Vagina (tissue), 2 donors: ENCODE measurements at regions not wholly inside any gene's neighbourhood (a gene's known extent, or its start where the extent isn't known, plus 50 kb on each side); places are given as distances from the start of the nearest gene placed in this dataset.

Source experiments
- CTCF ChIP-seq, 3 experiments: fragments of 450-650 bp in 2 of 3; fragments of 200-600 bp in 1 of 3; sonication (generic) in 1 of 3; IDR thresholded peaks; one replicate each; pipeline ENCODE4 v1.5.1; 2017 to 2019; ENCODE audit warnings: antibody characterized with exemption in 3 of 3, mild to moderate bottlenecking in 2 of 3, moderate library complexity in 2 of 3
- POLR2A ChIP-seq, 2 donors: fragments of 450-650 bp; IDR thresholded peaks; one replicate each; pipeline ENCODE4 v1.6.1; 2017; ENCODE audit warnings: antibody characterized with exemption in 2 of 2, mild to moderate bottlenecking in 2 of 2, moderate library complexity in 2 of 2
- POLR2AphosphoS5 ChIP-seq, 2 donors: sonication (generic); formaldehyde crosslinking; IDR thresholded peaks; one replicate each; pipeline ENCODE4 v1.9.0; 2017; ENCODE audit warnings: antibody characterized with exemption in 2 of 2, mild to moderate bottlenecking in 2 of 2, low read depth in 1 of 2; ENCODE audit not compliant: insufficient read depth in 1 of 2

GRCh38 chr4:31141095-31141831 is 421.1 kb downstream of the PCDH7 start:
- TF ChIP-seq CTCF (IDR thresholded peaks at IDR 0.05) (no peak), POLR2A (IDR thresholded peaks at IDR 0.05) (no peak), POLR2AphosphoS5 (IDR thresholded peaks at IDR 0.05; ENCODE audit: insufficient read depth in 1 of 2, low read depth in 1 of 2) (no peak)
